Subcutaneous abdominal adipose tissue (tissue), 5 donors: ENCODE measurements at regions not wholly inside any gene's neighbourhood (a gene's known extent, or its start where the extent isn't known, plus 50 kb on each side); places are given as distances from the start of the nearest gene placed in this dataset.
A peak's percentile ranks its signal among the peaks of the same experiment; 100 is the strongest.
"Not testable (repeated sequence)": the region's sequence is repeated elsewhere in the genome, so short reads cannot be mapped to it uniquely, and the experiment has no call there.

Experiments
- H3K27ac ChIP-seq: one replicate; pipeline ENCODE4 v1.7.0; 2013; ENCODE audit warnings: low read depth, mild to moderate bottlenecking, inconsistent platforms, low read length, moderate library complexity
- H3K27me3 ChIP-seq, 5 donors: one replicate each; pipeline ENCODE4 v1.7.0; 2013; ENCODE audit warnings: low read length in 5 of 5, inconsistent platforms in 1 of 5; ENCODE audit not compliant: control insufficient read depth in 5 of 5, insufficient read depth in 4 of 5
- H3K36me3 ChIP-seq, 5 donors: one replicate each; pipeline ENCODE4 v1.7.0; 2013; ENCODE audit warnings: low read length in 5 of 5; ENCODE audit not compliant: control insufficient read depth in 5 of 5, insufficient read depth in 5 of 5
- H3K4me1 ChIP-seq, 5 donors: one replicate each; pipeline ENCODE4 v1.7.0; 2013; ENCODE audit warnings: low read length in 5 of 5, mild to moderate bottlenecking in 3 of 5, moderate library complexity in 1 of 5; ENCODE audit not compliant: control insufficient read depth in 5 of 5, insufficient read depth in 5 of 5
- H3K4me3 ChIP-seq, 5 donors: one replicate each; pipeline ENCODE4 v1.7.0; 2013; ENCODE audit warnings: low read length in 5 of 5, low read depth in 1 of 5
- H3K9ac ChIP-seq, 5 donors: one replicate each; pipeline ENCODE4 v1.7.0; 2013; ENCODE audit warnings: low read length in 5 of 5, mild to moderate bottlenecking in 4 of 5, moderate library complexity in 3 of 5
- H3K9me3 ChIP-seq, 5 donors: one replicate each; pipeline ENCODE4 v1.7.0; 2013; ENCODE audit warnings: low read length in 5 of 5; ENCODE audit not compliant: control insufficient read depth in 5 of 5
- donor health status: healthy.
- donor health status: healthy.
- donor health status: healthy.
- donor health status: healthy.
- donor health status: healthy.

GRCh38 chr1:191511480-191511879 is 646.8 kb upstream of the RGS18 start:
- not testable (repeated sequence) for H3K36me3 ChIP-seq, H3K9me3 ChIP-seq, H3K4me3 ChIP-seq, H3K27me3 ChIP-seq, H3K9ac ChIP-seq, H3K27ac ChIP-seq, H3K4me1 ChIP-seq

GRCh38 chr1:191517826-191518225 is 640.4 kb upstream of the RGS18 start:
- Histone ChIP-seq H3K27me3 (no peaks in the 10 kb centered on the region), H3K9ac (no peak overlapping the region), H3K9me3 (no peaks in the 10 kb centered on the region), H3K27ac (no peak overlapping the region), H3K36me3 (no peaks in the 10 kb centered on the region), H3K4me1 (no peaks in the 10 kb centered on the region), H3K4me3 (no peak overlapping the region)

- Histone ChIP-seq H3K4me3 (no peak overlapping the region), H3K9me3 (no peaks in the 10 kb centered on the region), H3K27me3 (no peaks in the 10 kb centered on the region), H3K4me1 (no peaks in the 10 kb centered on the region), H3K9ac (no peak overlapping the region), H3K36me3 (no peaks in the 10 kb centered on the region), H3K27ac (no peak overlapping the region)
Observed at GRCh38 chr1:191519519-191519918, 638.7 kb upstream of the RGS18 start.

GRCh38 chr1:191520345-191520744 is 637.9 kb upstream of the RGS18 start:
- Histone ChIP-seq H3K9ac (no peak overlapping the region), H3K36me3 (no peaks in the 10 kb centered on the region), H3K9me3 (no peaks in the 10 kb centered on the region), H3K27me3 (no peaks in the 10 kb centered on the region), H3K4me3 (no peak overlapping the region), H3K27ac (no peak overlapping the region), H3K4me1 (no peaks in the 10 kb centered on the region)

- H3K36me3 ChIP-seq, H3K27ac ChIP-seq, H3K27me3 ChIP-seq, H3K4me1 ChIP-seq, H3K4me3 ChIP-seq, H3K9ac ChIP-seq, H3K9me3 ChIP-seq: not testable (repeated sequence)
Observed at GRCh38 chr1:191525944-191526343, 632.3 kb upstream of the RGS18 start.

GRCh38 chr1:191528275-191528674 is 630.0 kb upstream of the RGS18 start:
- Histone ChIP-seq H3K36me3 (no peaks in the 10 kb centered on the region), H3K27me3 (no peaks in the 10 kb centered on the region), H3K4me3 (no peak overlapping the region)

GRCh38 chr1:191530928-191531327 is 627.3 kb upstream of the RGS18 start:
- Histone ChIP-seq H3K4me1 (no peaks in the 10 kb centered on the region), H3K27ac (no peak overlapping the region), H3K36me3 (no peaks in the 10 kb centered on the region), H3K27me3 (no peaks in the 10 kb centered on the region), H3K9me3 (no peaks in the 10 kb centered on the region), H3K9ac (no peak overlapping the region), H3K4me3 (no peak overlapping the region)

More at GRCh38 chr1:191528275-191528674, 630.0 kb upstream of the RGS18 start:
- Histone ChIP-seq H3K9ac (no peak overlapping the region), H3K9me3 (no peaks in the 10 kb centered on the region), H3K4me1 (no peaks in the 10 kb centered on the region), H3K27ac (no peak overlapping the region)

- Histone ChIP-seq H3K9me3 (peaks cover 7 to 18% (median 9%) of the 10 kb centered on the region in 5 donors), H3K4me1 (no peaks in the 10 kb centered on the region), H3K9ac (no peak overlapping the region), H3K27me3 (no peaks in the 10 kb centered on the region), H3K36me3 (no peaks in the 10 kb centered on the region), H3K4me3 (no peak overlapping the region), H3K27ac (no peak overlapping the region)
Observed at GRCh38 chr1:191533254-191533653, 625.0 kb upstream of the RGS18 start.

- no peaks in the 10 kb centered on the region for H3K36me3 ChIP-seq
- H3K27me3 ChIP-seq: no peaks in the 10 kb centered on the region
- peaks cover 7 to 18% (median 9%) of the 10 kb centered on the region in 5 donors for H3K9me3 ChIP-seq
- H3K9ac ChIP-seq: no peak overlapping the region
- peak overlapping the region in 1 of 5 donors; percentile 22 for H3K4me3 ChIP-seq
- no peaks in the 10 kb centered on the region for H3K4me1 ChIP-seq
- no peak overlapping the region for H3K27ac ChIP-seq
Observed at GRCh38 chr1:191536791-191537429, 621.4 kb upstream of the RGS18 start.

- Histone ChIP-seq H3K9ac (no peak overlapping the region), H3K4me3 (no peak overlapping the region), H3K27ac (no peak overlapping the region), H3K9me3 (peaks cover 5 to 12% (median 7%) of the 10 kb centered on the region in 5 donors), H3K4me1 (no peaks in the 10 kb centered on the region), H3K36me3 (no peaks in the 10 kb centered on the region), H3K27me3 (no peaks in the 10 kb centered on the region)
Observed at GRCh38 chr1:191541758-191542157, 616.5 kb upstream of the RGS18 start.
